ENCODE measurements at regions not wholly inside any gene's neighbourhood (a gene's known extent, or its start where the extent isn't known, plus 50 kb on each side); places are given as distances from the start of the nearest gene placed in this dataset.

GRCh38 chr10:129029051-129029450 is 438.0 kb upstream of the MGMT start:
- TF ChIP-seq MXI1 (conservative IDR thresholded peaks at IDR 0.05; ENCODE audit: poor library complexity, severe bottlenecking) (no peak), EZH2 (IDR thresholded peaks at IDR 0.05; ENCODE audit: borderline replicate concordance, insufficient read depth, low read length, poor library complexity, severe bottlenecking) (no peak), RAD21 (conservative IDR thresholded peaks at IDR 0.05) (no peak), EP300 (conservative IDR thresholded peaks at IDR 0.05; ENCODE audit: poor library complexity, severe bottlenecking) (no peak), POLR2AphosphoS5 (IDR thresholded peaks at IDR 0.05) (no peak), TAF1 (IDR thresholded peaks at IDR 0.05; ENCODE audit: low read depth) (no peak), SMC3 (conservative IDR thresholded peaks at IDR 0.05; ENCODE audit: poor library complexity) (no peak)
- TF ChIP-seq, protein P1, sequence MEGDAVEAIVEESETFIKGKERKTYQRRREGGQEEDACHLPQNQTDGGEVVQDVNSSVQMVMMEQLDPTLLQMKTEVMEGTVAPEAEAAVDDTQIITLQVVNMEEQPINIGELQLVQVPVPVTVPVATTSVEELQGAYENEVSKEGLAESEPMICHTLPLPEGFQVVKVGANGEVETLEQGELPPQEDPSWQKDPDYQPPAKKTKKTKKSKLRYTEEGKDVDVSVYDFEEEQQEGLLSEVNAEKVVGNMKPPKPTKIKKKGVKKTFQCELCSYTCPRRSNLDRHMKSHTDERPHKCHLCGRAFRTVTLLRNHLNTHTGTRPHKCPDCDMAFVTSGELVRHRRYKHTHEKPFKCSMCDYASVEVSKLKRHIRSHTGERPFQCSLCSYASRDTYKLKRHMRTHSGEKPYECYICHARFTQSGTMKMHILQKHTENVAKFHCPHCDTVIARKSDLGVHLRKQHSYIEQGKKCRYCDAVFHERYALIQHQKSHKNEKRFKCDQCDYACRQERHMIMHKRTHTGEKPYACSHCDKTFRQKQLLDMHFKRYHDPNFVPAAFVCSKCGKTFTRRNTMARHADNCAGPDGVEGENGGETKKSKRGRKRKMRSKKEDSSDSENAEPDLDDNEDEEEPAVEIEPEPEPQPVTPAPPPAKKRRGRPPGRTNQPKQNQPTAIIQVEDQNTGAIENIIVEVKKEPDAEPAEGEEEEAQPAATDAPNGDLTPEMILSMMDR (IDR thresholded peaks at IDR 0.05; ENCODE audit: poor library complexity, severe bottlenecking), result no peak
- TF ChIP-seq, protein P2, sequence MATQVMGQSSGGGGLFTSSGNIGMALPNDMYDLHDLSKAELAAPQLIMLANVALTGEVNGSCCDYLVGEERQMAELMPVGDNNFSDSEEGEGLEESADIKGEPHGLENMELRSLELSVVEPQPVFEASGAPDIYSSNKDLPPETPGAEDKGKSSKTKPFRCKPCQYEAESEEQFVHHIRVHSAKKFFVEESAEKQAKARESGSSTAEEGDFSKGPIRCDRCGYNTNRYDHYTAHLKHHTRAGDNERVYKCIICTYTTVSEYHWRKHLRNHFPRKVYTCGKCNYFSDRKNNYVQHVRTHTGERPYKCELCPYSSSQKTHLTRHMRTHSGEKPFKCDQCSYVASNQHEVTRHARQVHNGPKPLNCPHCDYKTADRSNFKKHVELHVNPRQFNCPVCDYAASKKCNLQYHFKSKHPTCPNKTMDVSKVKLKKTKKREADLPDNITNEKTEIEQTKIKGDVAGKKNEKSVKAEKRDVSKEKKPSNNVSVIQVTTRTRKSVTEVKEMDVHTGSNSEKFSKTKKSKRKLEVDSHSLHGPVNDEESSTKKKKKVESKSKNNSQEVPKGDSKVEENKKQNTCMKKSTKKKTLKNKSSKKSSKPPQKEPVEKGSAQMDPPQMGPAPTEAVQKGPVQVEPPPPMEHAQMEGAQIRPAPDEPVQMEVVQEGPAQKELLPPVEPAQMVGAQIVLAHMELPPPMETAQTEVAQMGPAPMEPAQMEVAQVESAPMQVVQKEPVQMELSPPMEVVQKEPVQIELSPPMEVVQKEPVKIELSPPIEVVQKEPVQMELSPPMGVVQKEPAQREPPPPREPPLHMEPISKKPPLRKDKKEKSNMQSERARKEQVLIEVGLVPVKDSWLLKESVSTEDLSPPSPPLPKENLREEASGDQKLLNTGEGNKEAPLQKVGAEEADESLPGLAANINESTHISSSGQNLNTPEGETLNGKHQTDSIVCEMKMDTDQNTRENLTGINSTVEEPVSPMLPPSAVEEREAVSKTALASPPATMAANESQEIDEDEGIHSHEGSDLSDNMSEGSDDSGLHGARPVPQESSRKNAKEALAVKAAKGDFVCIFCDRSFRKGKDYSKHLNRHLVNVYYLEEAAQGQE (IDR thresholded peaks at IDR 0.05; ENCODE audit: borderline replicate concordance), result no peak
